Endothelial cell of umbilical vein (primary cell): ENCODE measurements at regions not wholly inside any gene's neighbourhood (a gene's known extent, or its start where the extent isn't known, plus 50 kb on each side); places are given as distances from the start of the nearest gene placed in this dataset.

ENCODE experiments used
- BruUV-seq: library from RNA; stranded (reverse); fragments of 400-500 nt; replicated peaks from 2 replicates; lab custom pipeline; 2021; lab: Mats Ljungman, UMichigan
- CTCF ChIA-PET: fragments of 300-600, 350-600 bp; sonication (Branson Sonifier 250); formaldehyde crosslinking; loops from one replicate; lab custom pipeline; 2021; ENCODE audit warnings: antibody characterized with exemption, inconsistent platforms; lab: Charles Lee
- POLR2A ChIA-PET: fragments of 300-600, 350-600 bp; sonication (Branson Sonifier 250); formaldehyde crosslinking; loops from one replicate; lab custom pipeline; 2021; ENCODE audit warnings: antibody characterized with exemption, inconsistent platforms; lab: Charles Lee
- DNase-seq: peaks from one replicate; pipeline ENCODE4 v3.0.0-alpha.2; 2011; ENCODE audit warnings: low read depth, low spot score
- FAIRE-seq: peaks from 2 replicates; lab custom pipeline; 2011; peaks lifted over from hg19 to GRCh38; lab: Jason Lieb, UNC
- H2AFZ ChIP-seq: 2 replicates; pipeline ENCODE4 v1.6.0; 2012; ENCODE audit warnings: low read depth, low read length, control low read depth, inconsistent platforms
- H3K27ac ChIP-seq: 2 replicates; pipeline ENCODE4 v1.5.1; 2011; ENCODE audit warnings: low read depth, mild to moderate bottlenecking, control low read depth, low read length, moderate library complexity; ENCODE audit not compliant: insufficient read depth
- H3K27me3 ChIP-seq, 2 experiments: 2 replicates each; pipeline versions ENCODE4 v1.6.0 to v1.6.1; 2011; ENCODE audit warnings: low read length in 2 of 2, mixed read lengths in 1 of 2; ENCODE audit not compliant: control insufficient read depth in 2 of 2, insufficient read depth in 2 of 2
- H3K36me3 ChIP-seq, 2 experiments: 2 replicates in 1 of 2; 3 replicates in 1 of 2; pipeline ENCODE4 v1.5.1; 2011; ENCODE audit warnings: low read length in 2 of 2, mild to moderate bottlenecking in 1 of 2, moderate library complexity in 1 of 2; ENCODE audit not compliant: control insufficient read depth in 2 of 2, insufficient read depth in 2 of 2; ENCODE audit errors: extremely low read depth in 1 of 2
- H3K4me1 ChIP-seq: 3 replicates; pipeline ENCODE4 v1.5.1; 2011; ENCODE audit warnings: mild to moderate bottlenecking, low read length; ENCODE audit not compliant: control insufficient read depth, insufficient read depth; ENCODE audit errors: extremely low read depth
- H3K4me2 ChIP-seq: 2 replicates; pipeline ENCODE4 v1.6.1; 2011; ENCODE audit warnings: low read length, control low read depth, mixed read lengths; ENCODE audit not compliant: insufficient read depth
- H3K4me3 ChIP-seq, 3 experiments: fragments of 200-600 bp in 1 of 3; sonication (generic), shearing (Covaris generic) in 1 of 3; replicated peaks in 1 of 3; 2 replicates each; pipeline ENCODE4 v1.5.1; 2011 to 2016; ENCODE audit warnings: control low read depth in 3 of 3, low read length in 3 of 3, mild to moderate bottlenecking in 2 of 3, inconsistent platforms in 1 of 3, low read depth in 1 of 3, moderate library complexity in 1 of 3; ENCODE audit not compliant: insufficient read depth in 1 of 3
- H3K79me2 ChIP-seq: 2 replicates; pipeline ENCODE4 v1.6.0; 2012; ENCODE audit warnings: low read length, inconsistent platforms; ENCODE audit not compliant: control insufficient read depth, insufficient read depth
- H3K9ac ChIP-seq: replicated peaks from 2 replicates; pipeline ENCODE3; 2011; ENCODE audit warnings: low read length, control low read depth; ENCODE audit not compliant: insufficient read depth; ENCODE audit errors: extremely low read depth
- H3K9me1 ChIP-seq: replicated peaks from 3 replicates; pipeline ENCODE4 v1.6.0; 2011; ENCODE audit warnings: mild to moderate bottlenecking, low read length; ENCODE audit not compliant: control insufficient read depth, insufficient read depth; ENCODE audit errors: extremely low read depth
- H3K9me3 ChIP-seq: replicated peaks from 2 replicates; pipeline ENCODE4 v1.5.1; 2012; ENCODE audit warnings: low read length, inconsistent platforms; ENCODE audit not compliant: control insufficient read depth, insufficient read depth
- H4K20me1 ChIP-seq: replicated peaks from 2 replicates; pipeline ENCODE3; 2011; ENCODE audit warnings: mild to moderate bottlenecking, low read length; ENCODE audit not compliant: control insufficient read depth, insufficient read depth; ENCODE audit errors: extremely low read depth
- CTCF ChIP-seq, 2 donors: IDR thresholded peaks; 1 replicate in 1 of 2; 2 replicates in 1 of 2; pipeline ENCODE4 v1.5.1; 2011; ENCODE audit warnings: low read length in 2 of 2, mild to moderate bottlenecking in 2 of 2, moderate library complexity in 2 of 2, control low read depth in 1 of 2, inconsistent platforms in 1 of 2, low read depth in 1 of 2; ENCODE audit not compliant: insufficient read depth in 1 of 2; ENCODE audit errors: extremely low read depth in 1 of 2
- EZH2 ChIP-seq: IDR thresholded peaks from 2 replicates; pipeline ENCODE4 v1.6.1; 2012; ENCODE audit warnings: borderline replicate concordance, low read depth, mild to moderate bottlenecking, moderate library complexity, low read length, inconsistent platforms; ENCODE audit not compliant: severe bottlenecking
- FOS ChIP-seq: IDR thresholded peaks from 2 replicates; pipeline ENCODE4 v1.6.1; 2011; ENCODE audit warnings: mild to moderate bottlenecking, low read length, moderate library complexity, borderline replicate concordance; ENCODE audit not compliant: insufficient read depth
- GATA2 ChIP-seq: IDR thresholded peaks from 2 replicates; pipeline ENCODE4 v1.7.0; 2011; ENCODE audit warnings: low read depth, mild to moderate bottlenecking, moderate library complexity, mixed read lengths, low read length; ENCODE audit not compliant: insufficient read length, insufficient read depth
- JUN ChIP-seq: IDR thresholded peaks from 2 replicates; pipeline ENCODE4 v1.6.1; 2011; ENCODE audit warnings: borderline replicate concordance, low read depth; ENCODE audit not compliant: insufficient read length, insufficient read depth
- MAX ChIP-seq: IDR thresholded peaks from 2 replicates; pipeline ENCODE4 v1.6.1; 2011; ENCODE audit not compliant: insufficient read depth, insufficient read length
- MYC ChIP-seq: IDR thresholded peaks from one replicate; pipeline ENCODE4 v1.6.1; 2011; ENCODE audit warnings: mild to moderate bottlenecking, low read depth, low read length
- POLR2A ChIP-seq: IDR thresholded peaks from 2 replicates; pipeline ENCODE4 v1.6.1; 2012; ENCODE audit warnings: low read depth, mild to moderate bottlenecking, control low read depth, low read length
- POLR2AphosphoS5 ChIP-seq: IDR thresholded peaks from 2 replicates; pipeline ENCODE4 v1.6.1; 2012; ENCODE audit warnings: low read depth, mild to moderate bottlenecking, control low read depth, low read length, moderate library complexity; ENCODE audit not compliant: insufficient read depth
- dilution Hi-C: fragments of 300-500 bp; cut with MboI; formaldehyde crosslinking; loops from one replicate; pipeline ENCODE4 v1.15.0; 2019; ENCODE audit warnings: low sequenced_read_pairs; ENCODE audit not compliant: extremely low pct_ligation_motif_present
- intact Hi-C: fragments of 100-400 bp; cut with micrococcal nuclease; formaldehyde crosslinking; loops from one replicate; pipeline ENCODE4 v1.10.0; 2022

GRCh38 chr3:67227030-67227429 is 228.9 kb downstream of the KBTBD8 start:
- DNase-seq (no peak), FAIRE-seq (no peak)
- no peaks in the 10 kb centered on the region for H4K20me1 ChIP-seq
- TF ChIP-seq MYC (no peak), EZH2 (no peak), JUN (no peak), POLR2AphosphoS5 (no peak), CTCF (IDR thresholded peaks at IDR 0.05; ENCODE audit: extremely low read depth in 1 of 2, insufficient read depth in 1 of 2, low read depth in 1 of 2, low read length in 2 of 2) (no peak), GATA2 (no peak), POLR2A (no peak), MAX (no peak), FOS (no peak)
- H3K9me3 ChIP-seq: no peaks in the 10 kb centered on the region
- no peak overlapping the region for H2AFZ ChIP-seq
- no peak overlapping the region for H3K4me3 ChIP-seq
- no peaks in the 10 kb centered on the region for H3K27me3 ChIP-seq
- dilution Hi-C loops: no loop called here
- CTCF ChIA-PET: no interaction called here
- no peak overlapping the region for H3K27ac ChIP-seq
- no TSS peak for BruUV-seq
- no peak overlapping the region for H3K4me2 ChIP-seq
- H3K36me3 ChIP-seq: no peaks in the 10 kb centered on the region
- no peaks in the 10 kb centered on the region for H3K9me1 ChIP-seq
- intact Hi-C loops: no loop called here
- H3K9ac ChIP-seq: no peak overlapping the region
- no peaks in the 10 kb centered on the region for H3K79me2 ChIP-seq
- no peaks in the 10 kb centered on the region for H3K4me1 ChIP-seq
- POLR2A ChIA-PET: no interaction called here
